GM20000 (cell line): ENCODE measurements at regions not wholly inside any gene's neighbourhood (a gene's known extent, or its start where the extent isn't known, plus 50 kb on each side); places are given as distances from the start of the nearest gene placed in this dataset.

Experiments used
- DNase-seq: peaks from one replicate; pipeline ENCODE4 v3.0.0; 2012; ENCODE audit warnings: low spot score
- CTCF ChIP-seq: IDR thresholded peaks from 2 replicates; pipeline ENCODE4 v1.5.1; 2012; ENCODE audit warnings: mild to moderate bottlenecking, control low read depth; ENCODE audit errors: extremely low read depth, missing control alignments

GRCh38 chr16:63904182-63904581, 1217.7 kb downstream of the CDH11 start:
- no peak for TF ChIP-seq CTCF
- DNase-seq: no peak

- no peak for DNase-seq
- TF ChIP-seq CTCF: no peak
These were observed 1225.3 kb downstream of the CDH11 start for GRCh38 chr16:63896383-63897109.

- no peak for TF ChIP-seq CTCF
These were observed 1231.1 kb downstream of the CDH11 start for GRCh38 chr16:63890723-63891122.

GRCh38 chr16:63890081-63890480, 1231.8 kb downstream of the CDH11 start:
- no peak for DNase-seq
- no peak for TF ChIP-seq CTCF

More at GRCh38 chr16:63890723-63891122, 1231.1 kb downstream of the CDH11 start:
- DNase-seq: no peak

GRCh38 chr16:63883091-63883490, 1238.8 kb downstream of the CDH11 start:
- no peak for DNase-seq
- no peak for TF ChIP-seq CTCF

GRCh38 chr16:63882576-63882975, 1239.3 kb downstream of the CDH11 start:
- no peak for TF ChIP-seq CTCF
- DNase-seq: no peak

- DNase-seq: no peak
- TF ChIP-seq CTCF: no peak
These were observed 1240.9 kb downstream of the CDH11 start for GRCh38 chr16:63880948-63881347.
